CD4-positive, alpha-beta T cell treated with Interleukin-15 for 4 hours (primary cell): ENCODE measurements at regions not wholly inside any gene's neighbourhood (a gene's known extent, or its start where the extent isn't known, plus 50 kb on each side); places are given as distances from the start of the nearest gene placed in this dataset.
"Not testable (repeated sequence)": the region's sequence is repeated elsewhere in the genome, so short reads cannot be mapped to it uniquely, and the experiment has no call there.

ENCODE experiments used
- DNase-seq: peaks from one replicate; pipeline ENCODE4 v3.0.0-alpha.2; 2020; ENCODE audit warnings: low spot score

- DNase-seq: no peak
These were observed 101.2 kb upstream of the SEC11C start for GRCh38 chr18:59038295-59039039.

GRCh38 chr18:59039040-59039320, 100.7 kb upstream of the SEC11C start:
- DNase-seq: not testable (repeated sequence)

GRCh38 chr18:59039449-59039848, 100.2 kb upstream of the SEC11C start:
- no peak for DNase-seq

DNA sequence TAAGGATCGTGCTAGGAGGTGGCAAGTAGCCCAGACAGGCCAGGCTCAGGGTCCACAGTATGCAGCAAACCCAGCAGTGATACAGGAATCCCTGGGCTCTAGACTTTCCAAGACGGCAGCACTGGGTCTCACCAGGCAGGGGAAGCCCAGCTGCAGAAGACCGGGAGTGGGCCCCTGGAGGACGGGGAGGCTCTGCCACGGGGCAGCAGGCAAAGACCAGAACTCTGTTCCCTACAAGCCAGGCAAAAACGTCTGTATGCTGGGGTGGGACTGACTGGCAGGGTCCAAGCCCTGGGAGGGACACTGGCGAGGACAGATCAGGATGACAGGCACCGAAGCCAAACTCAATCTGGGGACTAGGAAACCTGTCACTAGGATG, 98.9 kb upstream of the SEC11C start:
- DNase-seq: no peak

GRCh38 chr18:59041296-59041695, 98.4 kb upstream of the SEC11C start:
- DNase-seq: no peak

DNA sequence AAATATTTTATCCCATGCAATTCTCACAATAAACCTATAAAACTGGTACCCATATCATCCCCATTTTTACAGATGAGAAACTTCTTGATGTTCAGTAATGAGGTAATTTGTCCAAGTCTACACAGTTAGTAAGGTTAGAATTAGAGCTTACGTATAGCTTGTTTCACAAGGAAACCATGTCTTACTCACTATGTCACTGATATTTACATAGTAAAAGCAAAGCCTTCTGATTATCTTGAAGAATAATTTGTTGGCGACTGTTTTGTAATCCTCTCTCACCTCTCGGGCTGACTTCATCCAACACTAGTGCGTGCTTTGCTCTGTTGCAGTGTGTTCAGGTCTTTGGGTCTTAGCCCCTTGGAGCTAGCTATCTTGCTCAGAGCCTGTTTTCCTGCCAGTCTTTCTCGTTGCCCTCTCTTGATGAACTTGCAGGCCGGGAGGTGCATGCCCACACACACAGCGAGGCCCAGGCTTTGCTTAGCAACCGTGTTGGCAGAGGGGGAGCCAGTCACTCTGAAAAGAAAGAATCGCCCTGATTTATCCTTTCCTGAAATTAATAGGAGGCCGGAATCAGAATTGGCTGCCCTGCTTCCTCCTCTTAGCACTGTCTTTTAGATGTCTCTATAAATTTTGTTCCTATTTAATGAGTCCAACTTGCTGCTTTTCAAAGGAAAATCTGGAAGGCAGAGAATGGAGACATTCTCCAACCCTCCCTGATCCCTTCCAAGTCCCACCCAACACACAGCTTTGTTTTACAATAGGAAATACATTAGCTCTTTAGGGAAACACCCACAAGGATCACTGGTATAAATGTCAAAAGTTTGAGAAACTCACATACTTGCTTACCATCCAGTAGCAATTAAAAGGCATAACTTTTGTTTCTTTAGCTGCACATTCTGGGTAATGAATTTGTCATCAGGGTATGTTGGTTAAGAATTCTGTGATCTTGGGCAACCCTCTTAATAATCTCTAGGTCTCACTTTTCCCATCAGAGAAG, 97.6 kb upstream of the SEC11C start:
- DNase-seq: no peak

DNA sequence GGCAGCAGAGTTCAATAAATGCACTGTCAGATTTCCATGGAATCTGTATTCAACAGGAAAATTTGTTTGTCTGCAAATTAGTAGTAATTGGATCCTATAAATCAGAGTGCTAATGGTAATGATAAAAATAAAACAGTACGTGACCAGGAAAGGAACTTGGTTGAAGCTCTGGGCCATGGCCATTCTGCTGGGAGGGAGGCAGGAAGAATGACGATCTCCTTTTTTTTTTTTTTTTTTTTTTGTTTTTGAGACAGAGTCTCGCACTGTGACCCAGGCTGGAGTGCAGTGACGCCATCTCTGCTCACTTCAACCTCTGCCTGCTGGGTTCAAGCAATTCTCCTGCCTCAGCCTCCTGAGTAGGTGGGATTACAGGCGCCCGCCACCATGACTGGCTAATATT, 94.8 kb upstream of the SEC11C start:
- no peak for DNase-seq

DNA sequence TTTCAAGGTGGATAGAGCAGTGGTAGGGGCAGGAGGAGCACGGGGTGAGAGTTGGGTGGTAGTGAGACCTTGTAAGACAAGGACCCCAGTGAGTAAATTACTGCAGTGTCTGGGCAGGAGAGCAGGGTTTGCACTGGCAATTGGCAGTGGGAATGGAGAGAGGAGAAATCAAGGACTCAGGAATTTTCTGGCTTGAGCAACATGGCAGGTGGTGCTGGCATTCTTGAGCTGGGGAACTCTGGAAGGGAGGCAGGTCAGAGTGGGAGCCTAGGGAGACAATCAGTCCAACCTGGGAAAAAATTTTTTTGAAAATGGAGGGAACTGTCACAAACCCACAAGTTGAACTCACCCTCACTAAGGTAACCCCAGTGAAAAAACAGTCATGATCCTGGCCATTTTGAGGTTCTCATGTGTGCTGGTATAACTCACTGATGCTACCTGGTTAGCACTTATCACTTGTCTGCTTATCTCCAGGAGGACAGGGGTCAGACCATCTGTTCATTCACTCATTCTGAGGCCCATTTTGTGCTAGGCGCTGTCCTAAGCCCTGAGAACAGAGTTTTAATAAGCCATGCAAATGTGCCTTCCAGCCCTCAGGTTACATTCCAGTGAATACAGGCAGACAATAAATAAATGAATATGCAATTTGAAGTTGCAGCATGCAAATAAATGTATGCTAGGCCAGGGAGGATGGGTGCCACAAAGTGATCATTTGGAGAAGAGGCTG, 92.2 kb upstream of the SEC11C start:
- no peak for DNase-seq

DNA sequence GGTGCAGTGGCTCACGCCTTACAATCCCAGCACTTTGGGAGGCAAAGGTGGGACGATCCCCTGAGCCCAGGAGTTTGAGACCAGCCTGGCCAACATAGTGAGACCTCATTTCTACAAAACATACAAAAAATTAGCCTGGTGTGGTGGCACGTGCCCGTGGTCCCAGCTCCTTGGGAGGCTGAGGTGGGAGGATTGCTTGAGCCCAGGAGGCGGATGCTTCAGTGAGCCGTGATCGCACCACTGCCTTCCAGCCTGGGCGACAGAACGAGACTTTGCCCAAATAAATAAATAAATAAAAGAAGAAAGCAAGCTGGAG, 91.7 kb upstream of the SEC11C start:
- no peak for DNase-seq

DNA sequence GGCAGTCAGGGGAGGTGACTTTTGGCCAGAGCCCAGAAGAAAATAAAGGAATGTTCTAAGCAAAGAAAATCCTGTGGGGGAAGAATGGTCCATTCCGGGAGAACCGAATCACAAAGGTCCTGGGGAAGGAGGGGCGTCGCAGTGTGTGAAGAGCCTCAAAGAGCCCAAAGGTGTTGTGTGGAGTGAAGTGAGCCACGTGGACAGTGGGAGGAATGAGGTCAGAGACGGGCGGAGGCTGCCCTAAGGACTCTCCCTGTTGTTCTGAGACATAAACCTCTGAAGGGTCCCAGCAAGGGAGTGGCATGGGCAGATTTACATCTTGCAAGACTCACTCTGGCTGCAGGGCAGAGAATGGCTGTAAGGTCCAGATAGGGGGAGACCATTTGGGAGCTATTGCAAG, 91.3 kb upstream of the SEC11C start:
- DNase-seq: no peak

DNA sequence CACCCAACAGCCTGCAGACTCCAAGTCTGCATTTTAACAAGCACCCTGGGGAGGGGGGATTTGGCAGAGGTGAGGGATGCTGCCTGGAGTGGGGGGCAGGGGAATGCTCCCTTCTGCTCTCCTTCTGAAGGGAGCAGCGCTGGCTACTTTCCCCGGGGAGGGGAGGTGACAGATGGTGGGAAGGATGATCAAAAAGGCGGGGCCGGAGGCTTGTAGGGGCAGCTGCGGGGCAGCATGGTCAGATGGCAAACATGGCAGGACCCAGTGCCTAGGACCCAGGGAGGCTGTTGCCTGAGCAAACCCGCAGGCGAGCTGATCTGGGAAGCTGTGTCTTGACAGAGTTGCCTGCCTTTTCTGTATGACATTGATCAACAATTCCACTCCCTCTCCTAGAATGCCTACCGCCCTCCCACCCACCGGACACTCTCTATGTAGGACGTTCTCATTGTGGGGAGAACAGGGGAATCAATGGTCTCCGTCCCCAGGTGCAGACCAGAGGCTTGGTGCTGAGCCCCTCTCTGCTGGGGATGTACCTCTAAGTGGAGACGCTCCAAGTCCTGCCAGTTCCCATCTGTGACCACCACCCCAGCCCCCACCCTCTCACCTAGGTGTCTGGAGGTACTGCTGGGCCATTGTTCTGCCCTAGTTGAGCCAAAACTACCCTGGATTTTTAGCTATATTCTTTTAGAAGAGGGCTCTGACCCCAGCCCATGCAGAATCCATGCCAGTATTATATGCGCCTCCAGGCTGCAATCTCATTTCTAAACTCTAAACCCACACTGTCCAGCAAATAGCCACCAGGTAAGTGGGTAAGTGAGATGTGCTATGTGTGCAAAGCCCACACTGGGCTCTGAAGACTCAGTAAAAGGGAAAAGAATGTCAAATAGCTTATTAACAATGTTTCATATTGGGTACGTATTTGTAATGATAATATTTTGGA, 89.7 kb upstream of the SEC11C start:
- no peak for DNase-seq

GRCh38 chr18:59050661-59051057, 89.0 kb upstream of the SEC11C start:
- DNase-seq: no peak

DNA sequence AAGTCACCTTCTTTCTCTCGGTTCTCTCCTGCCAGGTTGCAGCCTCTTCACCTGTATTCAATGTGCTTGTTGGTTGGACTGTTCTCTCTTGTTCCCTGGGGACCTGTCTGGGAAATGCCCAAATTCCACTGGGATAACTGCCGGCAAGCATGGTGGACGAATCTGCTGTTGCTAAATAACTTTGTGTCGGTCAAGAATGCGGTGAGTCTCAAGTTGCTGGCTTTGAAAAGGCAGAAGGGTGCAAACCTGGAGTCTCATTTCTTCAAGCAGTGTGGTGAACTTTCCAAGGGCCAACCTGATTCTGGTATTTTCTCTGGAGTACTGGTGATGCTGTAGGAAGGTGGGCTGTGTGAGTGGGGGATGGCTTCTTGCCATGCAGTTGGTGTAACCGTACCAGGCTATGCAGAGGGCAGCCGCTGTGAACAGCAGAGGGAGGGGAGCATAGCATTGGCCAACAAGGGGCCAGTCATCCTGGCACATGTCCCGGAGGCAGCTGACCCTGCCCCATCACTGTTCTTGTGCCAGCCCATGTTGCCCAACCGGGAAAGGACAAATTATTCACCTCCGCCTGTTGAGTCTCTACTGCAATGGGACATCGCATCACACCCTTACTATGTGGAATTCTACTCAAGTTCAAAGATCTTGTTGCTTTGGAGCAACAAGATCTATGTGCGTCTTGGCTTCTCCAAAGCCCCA, 88.1 kb upstream of the SEC11C start:
- DNase-seq: no peak

GRCh38 chr18:59052965-59053820, 86.5 kb upstream of the SEC11C start:
- no peak for DNase-seq

GRCh38 chr18:59054496-59055287, 85.0 kb upstream of the SEC11C start:
- no peak for DNase-seq

GRCh38 chr18:59055345-59056032, 84.2 kb upstream of the SEC11C start:
- no peak for DNase-seq

- peak; percentile 40 for DNase-seq
These were observed 82.8 kb upstream of the SEC11C start for GRCh38 chr18:59056706-59057492.

DNA sequence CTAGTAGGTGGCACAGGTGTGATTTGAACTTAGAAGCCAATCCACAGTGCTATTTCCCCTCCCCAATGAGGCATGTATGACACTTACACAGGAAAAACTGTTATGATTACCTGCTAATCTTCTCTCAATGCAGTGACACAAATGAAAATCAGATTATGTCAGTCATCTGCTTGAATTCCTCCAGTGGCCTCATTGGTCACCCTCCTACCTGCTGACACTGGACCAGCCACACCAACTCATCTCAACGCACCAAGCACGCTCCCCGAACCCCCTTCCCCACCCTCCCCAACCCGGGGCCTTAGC, 82.2 kb upstream of the SEC11C start:
- no peak for DNase-seq
